Heart left ventricle (tissue), 13 donors: ENCODE measurements at regions not wholly inside any gene's neighbourhood (a gene's known extent, or its start where the extent isn't known, plus 50 kb on each side); places are given as distances from the start of the nearest gene placed in this dataset.

Experiments used
- CTCF ChIP-seq, 12 donors: fragments of 200-600 bp; sonication (generic) in 4 of 12; IDR thresholded peaks; one replicate each; pipeline versions ENCODE4 v1.5.0 to v1.8.0; 2018 to 2022; ENCODE audit warnings: antibody characterized with exemption in 12 of 12, mild to moderate bottlenecking in 5 of 12
- POLR2A ChIP-seq, 2 donors: fragments of 450-650 bp; IDR thresholded peaks; one replicate each; pipeline ENCODE4 v1.6.1; 2017; ENCODE audit warnings: antibody characterized with exemption in 2 of 2, mild to moderate bottlenecking in 2 of 2, moderate library complexity in 2 of 2
- donor health status: ischemic (EF 13 %, LVEDD 7.1; RV severe dilation, severe dysfunction).
- donor health status: DM: no; HTN: yes; CAD: no.
- donor health status: DM: no; HTN: no; CAD: no.
- donor health status: ischemic (EF 25% LVEDD 6.9; RV normal size, moderate dysfunction).
- donor health status: ischemic (EF 25% LVEDD 5.7; RV mildly dilated, moderate dysfunction).
- donor health status: ischemic (EF 35%, LVEDD 5.7; RV mildly dilated, moderate dysfunction).
- donor health status: nonischemic (EF 11% LVEDD 7.7; RV severe dilation, severe dysfunction).
- donor health status: DM: yes; HTN: yes; CAD: no.
- donor health status: PGD.
- donor health status: ischemic (EF 29% LVEDD 5.4; RV normal size, mild dysfunction).
- donor health status: nonischemic (EF 23%, LVEDD 6.1; RV moderate dilation, normal function).

DNA sequence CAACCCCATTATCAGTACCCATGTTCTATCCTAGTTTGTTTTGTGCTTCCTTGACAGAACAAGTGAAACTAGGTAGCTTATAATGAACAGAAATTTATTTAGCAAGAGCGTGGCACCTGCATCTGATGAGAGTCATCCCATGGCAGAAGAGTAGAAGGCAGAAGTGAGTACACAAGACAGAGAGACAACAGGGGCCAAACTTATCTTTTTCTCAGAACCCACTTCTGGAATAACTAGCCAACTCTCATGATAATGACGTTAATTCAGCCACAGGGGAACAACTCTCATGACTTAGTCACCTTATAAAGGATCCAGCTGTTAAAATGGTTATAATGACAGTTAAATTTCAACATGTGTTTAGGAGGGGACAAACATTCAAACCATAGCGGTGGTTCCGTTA lies 644.9 kb downstream of the TECRL start:
- TF ChIP-seq CTCF (IDR thresholded peaks at IDR 0.05), result no peak
- TF ChIP-seq POLR2A (IDR thresholded peaks at IDR 0.05), result no peak
